Ishikawa (cell line): ENCODE measurements at regions not wholly inside any gene's neighbourhood (a gene's known extent, or its start where the extent isn't known, plus 50 kb on each side); places are given as distances from the start of the nearest gene placed in this dataset.

Source experiments
- CEBPB ChIP-seq: IDR thresholded peaks from 2 replicates; pipeline ENCODE4 v1.6.1; 2012
- EP300 ChIP-seq: IDR thresholded peaks from 2 replicates; pipeline ENCODE4 v1.6.1; 2012; ENCODE audit warnings: borderline replicate concordance
- NFIC ChIP-seq: IDR thresholded peaks from 2 replicates; pipeline ENCODE4 v1.6.1; 2012
- TCF12 ChIP-seq: IDR thresholded peaks from 2 replicates; pipeline ENCODE4 v1.6.1; 2012; ENCODE audit warnings: low read depth
- ZBTB7A ChIP-seq: IDR thresholded peaks from 2 replicates; pipeline ENCODE4 v1.6.1; 2012; ENCODE audit warnings: low read depth
- TF ChIP-seq, protein P1 (sequence below): IDR thresholded peaks from 2 replicates; pipeline ENCODE4 v1.6.1; 2012; ENCODE audit warnings: low read depth, mild to moderate bottlenecking

DNA sequence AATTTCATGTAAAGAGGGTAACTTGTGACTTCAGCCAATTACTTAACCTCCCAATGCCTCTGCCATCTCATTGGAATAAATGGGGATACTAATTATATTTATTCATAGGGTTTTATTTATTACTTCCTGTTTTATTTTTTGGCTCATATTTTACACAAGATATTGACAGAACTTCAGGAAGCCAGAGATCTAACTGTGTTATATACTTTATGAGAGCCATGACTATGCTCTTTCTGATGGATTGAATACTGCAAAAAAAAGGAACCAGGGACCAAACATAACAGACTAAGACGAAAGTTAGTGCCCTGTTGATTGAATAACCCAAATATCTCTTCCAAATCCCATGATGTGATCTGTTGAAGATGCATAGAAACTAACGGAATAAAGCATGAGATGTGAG is 243.3 kb upstream of the STARD13 start:
- no peak for TF ChIP-seq ZBTB7A
- TF ChIP-seq EP300 = no peak
- no peak for TF ChIP-seq CEBPB
- TF ChIP-seq, protein P1, sequence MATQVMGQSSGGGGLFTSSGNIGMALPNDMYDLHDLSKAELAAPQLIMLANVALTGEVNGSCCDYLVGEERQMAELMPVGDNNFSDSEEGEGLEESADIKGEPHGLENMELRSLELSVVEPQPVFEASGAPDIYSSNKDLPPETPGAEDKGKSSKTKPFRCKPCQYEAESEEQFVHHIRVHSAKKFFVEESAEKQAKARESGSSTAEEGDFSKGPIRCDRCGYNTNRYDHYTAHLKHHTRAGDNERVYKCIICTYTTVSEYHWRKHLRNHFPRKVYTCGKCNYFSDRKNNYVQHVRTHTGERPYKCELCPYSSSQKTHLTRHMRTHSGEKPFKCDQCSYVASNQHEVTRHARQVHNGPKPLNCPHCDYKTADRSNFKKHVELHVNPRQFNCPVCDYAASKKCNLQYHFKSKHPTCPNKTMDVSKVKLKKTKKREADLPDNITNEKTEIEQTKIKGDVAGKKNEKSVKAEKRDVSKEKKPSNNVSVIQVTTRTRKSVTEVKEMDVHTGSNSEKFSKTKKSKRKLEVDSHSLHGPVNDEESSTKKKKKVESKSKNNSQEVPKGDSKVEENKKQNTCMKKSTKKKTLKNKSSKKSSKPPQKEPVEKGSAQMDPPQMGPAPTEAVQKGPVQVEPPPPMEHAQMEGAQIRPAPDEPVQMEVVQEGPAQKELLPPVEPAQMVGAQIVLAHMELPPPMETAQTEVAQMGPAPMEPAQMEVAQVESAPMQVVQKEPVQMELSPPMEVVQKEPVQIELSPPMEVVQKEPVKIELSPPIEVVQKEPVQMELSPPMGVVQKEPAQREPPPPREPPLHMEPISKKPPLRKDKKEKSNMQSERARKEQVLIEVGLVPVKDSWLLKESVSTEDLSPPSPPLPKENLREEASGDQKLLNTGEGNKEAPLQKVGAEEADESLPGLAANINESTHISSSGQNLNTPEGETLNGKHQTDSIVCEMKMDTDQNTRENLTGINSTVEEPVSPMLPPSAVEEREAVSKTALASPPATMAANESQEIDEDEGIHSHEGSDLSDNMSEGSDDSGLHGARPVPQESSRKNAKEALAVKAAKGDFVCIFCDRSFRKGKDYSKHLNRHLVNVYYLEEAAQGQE = no peak
- no peak for TF ChIP-seq TCF12
- TF ChIP-seq NFIC = no peak
